ENCODE measurements at regions not wholly inside any gene's neighbourhood (a gene's known extent, or its start where the extent isn't known, plus 50 kb on each side); places are given as distances from the start of the nearest gene placed in this dataset.

DNA sequence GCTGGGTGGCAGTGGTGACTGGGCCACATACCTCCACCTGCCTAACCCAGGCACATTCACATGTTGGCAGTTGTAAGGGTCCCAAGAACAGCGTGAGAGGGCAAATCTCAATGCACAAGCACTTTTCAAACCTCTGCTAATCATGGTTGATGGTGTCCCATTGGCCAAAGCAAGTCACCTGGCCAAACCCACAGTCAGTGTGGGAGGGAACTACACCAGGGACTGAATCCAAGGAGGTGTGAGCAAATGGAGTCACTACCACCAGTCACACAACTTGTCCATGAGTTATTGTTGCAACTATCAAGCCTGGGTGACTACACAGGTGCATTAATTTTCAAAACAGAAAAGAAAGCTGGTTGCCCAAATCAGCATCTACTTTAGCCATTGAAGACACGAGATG is 260.1 kb downstream of the BCOR start:
- Histone ChIP-seq H3F3A (ENCODE audit: low read length, unreplicated experiment) (no peaks in the 10 kb centered on the region), H3K4me1 (ENCODE audit: insufficient read depth, low read length) (no peaks in the 10 kb centered on the region), H4K20me1 (ENCODE audit: low read length) (no peaks in the 10 kb centered on the region), H3K27me3 (ENCODE audit: low read length) (no peaks in the 10 kb centered on the region), H3K79me2 (ENCODE audit: low read length) (no peaks in the 10 kb centered on the region), H3K9ac (ENCODE audit: low read length) (no peak overlapping the region), H3K9me3 (ENCODE audit: low read length) (no peaks in the 10 kb centered on the region), H3K4me2 (ENCODE audit: low read length) (no peak overlapping the region), H3K36me3 (ENCODE audit: low read depth, low read length) (no peaks in the 10 kb centered on the region), H3K4me3 (ENCODE audit: low read length) (no peak overlapping the region), H2AFZ (ENCODE audit: low read length) (no peak overlapping the region), H3K27ac (ENCODE audit: low read length) (no peak overlapping the region), H3K9me2 (replicated peaks; ENCODE audit: low read length) (no peaks in the 10 kb centered on the region)
- intact Hi-C loops (cut with micrococcal nuclease): no loop called here
- no TSS peak for BruUV-seq (replicated peaks)
- ATAC-seq (no peak), DNase-seq (no peak)
- TF ChIP-seq, protein P1, sequence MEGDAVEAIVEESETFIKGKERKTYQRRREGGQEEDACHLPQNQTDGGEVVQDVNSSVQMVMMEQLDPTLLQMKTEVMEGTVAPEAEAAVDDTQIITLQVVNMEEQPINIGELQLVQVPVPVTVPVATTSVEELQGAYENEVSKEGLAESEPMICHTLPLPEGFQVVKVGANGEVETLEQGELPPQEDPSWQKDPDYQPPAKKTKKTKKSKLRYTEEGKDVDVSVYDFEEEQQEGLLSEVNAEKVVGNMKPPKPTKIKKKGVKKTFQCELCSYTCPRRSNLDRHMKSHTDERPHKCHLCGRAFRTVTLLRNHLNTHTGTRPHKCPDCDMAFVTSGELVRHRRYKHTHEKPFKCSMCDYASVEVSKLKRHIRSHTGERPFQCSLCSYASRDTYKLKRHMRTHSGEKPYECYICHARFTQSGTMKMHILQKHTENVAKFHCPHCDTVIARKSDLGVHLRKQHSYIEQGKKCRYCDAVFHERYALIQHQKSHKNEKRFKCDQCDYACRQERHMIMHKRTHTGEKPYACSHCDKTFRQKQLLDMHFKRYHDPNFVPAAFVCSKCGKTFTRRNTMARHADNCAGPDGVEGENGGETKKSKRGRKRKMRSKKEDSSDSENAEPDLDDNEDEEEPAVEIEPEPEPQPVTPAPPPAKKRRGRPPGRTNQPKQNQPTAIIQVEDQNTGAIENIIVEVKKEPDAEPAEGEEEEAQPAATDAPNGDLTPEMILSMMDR (conservative IDR thresholded peaks at IDR 0.05; ENCODE audit: low read depth, low read length): no peak
- TF ChIP-seq EZH2phosphoT487 (IDR thresholded peaks at IDR 0.05; ENCODE audit: borderline replicate concordance, low read length) (no peak), EZH2 (IDR thresholded peaks at IDR 0.05; ENCODE audit: low read length, unreplicated experiment) (no peak)
- ChIA-PET POLR2A (ENCODE audit: unreplicated experiment) (no interaction called here), CTCF (no interaction called here)

DNA sequence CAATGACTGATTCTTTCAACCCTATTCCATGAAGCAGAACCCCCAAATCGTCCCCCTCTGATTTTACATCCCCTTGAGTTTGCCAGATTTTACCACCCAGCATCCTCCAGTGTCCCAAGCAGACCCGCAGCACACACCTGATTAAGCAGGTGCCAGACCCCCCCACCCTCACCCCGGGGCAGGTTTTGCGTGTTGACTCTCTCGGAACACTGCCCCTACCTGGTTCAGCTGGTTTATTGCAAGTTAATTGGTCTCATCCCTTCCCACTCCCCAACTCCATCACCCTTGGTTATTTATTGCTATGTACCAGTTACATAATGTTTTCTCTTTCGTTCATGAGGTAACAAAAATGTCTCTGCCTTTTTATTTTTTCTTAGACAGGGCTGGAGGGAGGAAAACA is 258.4 kb downstream of the BCOR start:
- H3K4me3 ChIP-seq (ENCODE audit: low read length): no peak overlapping the region
- no peaks in the 10 kb centered on the region for H3K79me2 ChIP-seq (ENCODE audit: low read length)
- no TSS peak for BruUV-seq (replicated peaks)
- intact Hi-C loops (cut with micrococcal nuclease): no loop called here
- no peaks in the 10 kb centered on the region for H4K20me1 ChIP-seq (ENCODE audit: low read length)
- H3K27ac ChIP-seq (ENCODE audit: low read length): no peak overlapping the region
- DNase-seq (no peak), ATAC-seq (no peak)
- TF ChIP-seq, protein P1 (conservative IDR thresholded peaks at IDR 0.05; ENCODE audit: low read depth, low read length): peak; percentile 27; the same call in 1 of the 2 replicates
- TF ChIP-seq EZH2 (IDR thresholded peaks at IDR 0.05; ENCODE audit: low read length, unreplicated experiment): no peak
- H3K9me2 ChIP-seq (replicated peaks; ENCODE audit: low read length): no peaks in the 10 kb centered on the region
- no peak overlapping the region for H3K4me2 ChIP-seq (ENCODE audit: low read length)
- ChIA-PET CTCF (no interaction called here), POLR2A (ENCODE audit: unreplicated experiment) (no interaction called here)
- no peaks in the 10 kb centered on the region for H3K36me3 ChIP-seq (ENCODE audit: low read depth, low read length)
- H2AFZ ChIP-seq (ENCODE audit: low read length): no peak overlapping the region
- no peaks in the 10 kb centered on the region for H3K27me3 ChIP-seq (ENCODE audit: low read length)
- H3K9me3 ChIP-seq (ENCODE audit: low read length): no peaks in the 10 kb centered on the region
- no peaks in the 10 kb centered on the region for H3K4me1 ChIP-seq (ENCODE audit: insufficient read depth, low read length)
- no peaks in the 10 kb centered on the region for H3F3A ChIP-seq (ENCODE audit: low read length, unreplicated experiment)
- no peak overlapping the region for H3K9ac ChIP-seq (ENCODE audit: low read length)

DNA sequence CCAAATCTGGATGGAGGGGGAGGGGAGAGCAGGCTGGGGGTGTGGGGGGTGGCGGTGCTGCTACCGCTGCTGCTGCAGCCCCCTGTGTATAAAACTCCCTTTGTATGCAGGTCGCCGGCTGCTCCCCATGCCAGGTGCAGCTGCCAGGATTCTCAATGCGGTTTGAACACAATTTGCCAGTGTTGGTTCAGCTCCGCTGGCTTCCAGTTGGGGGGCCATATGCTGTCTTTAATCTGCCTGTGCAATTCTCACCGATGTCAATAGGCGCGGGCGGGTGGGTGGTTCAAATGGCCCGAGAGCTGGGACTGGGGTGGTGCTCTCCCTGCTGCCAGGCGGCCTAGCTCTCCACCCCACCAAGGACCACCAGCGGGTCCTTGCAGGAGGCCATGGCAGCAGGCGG is 257.6 kb downstream of the BCOR start:
- DNase-seq: no peak
- H3K27me3 ChIP-seq (ENCODE audit: low read length): no peaks in the 10 kb centered on the region
- no peak overlapping the region for H3K9ac ChIP-seq (ENCODE audit: low read length)
- no peak overlapping the region for H2AFZ ChIP-seq (ENCODE audit: low read length)
- H3K4me1 ChIP-seq (ENCODE audit: insufficient read depth, low read length): no peaks in the 10 kb centered on the region
- BruUV-seq (replicated peaks): no TSS peak
- CTCF ChIA-PET: no interaction called here
- no peaks in the 10 kb centered on the region for H3K36me3 ChIP-seq (ENCODE audit: low read depth, low read length)
- no peak overlapping the region for H3K4me3 ChIP-seq (ENCODE audit: low read length)
- no peak overlapping the region for H3K27ac ChIP-seq (ENCODE audit: low read length)
- H3K9me3 ChIP-seq (ENCODE audit: low read length): no peaks in the 10 kb centered on the region
- no peaks in the 10 kb centered on the region for H4K20me1 ChIP-seq (ENCODE audit: low read length)
- POLR2A ChIA-PET (ENCODE audit: unreplicated experiment): no interaction called here
- no peaks in the 10 kb centered on the region for H3K79me2 ChIP-seq (ENCODE audit: low read length)
- intact Hi-C loops (cut with micrococcal nuclease): no loop called here
- ATAC-seq: no peak
- H3K9me2 ChIP-seq (replicated peaks; ENCODE audit: low read length): no peaks in the 10 kb centered on the region
- no peak overlapping the region for H3K4me2 ChIP-seq (ENCODE audit: low read length)
- no peak for TF ChIP-seq EZH2phosphoT487 (IDR thresholded peaks at IDR 0.05; ENCODE audit: borderline replicate concordance, low read length)
- no peak for TF ChIP-seq EZH2 (IDR thresholded peaks at IDR 0.05; ENCODE audit: low read length, unreplicated experiment)
- TF ChIP-seq, protein P1 (conservative IDR thresholded peaks at IDR 0.05; ENCODE audit: low read depth, low read length): no peak
- H3F3A ChIP-seq (ENCODE audit: low read length, unreplicated experiment): no peaks in the 10 kb centered on the region
